Stomach smooth muscle (tissue), 2 donors: ENCODE measurements at regions not wholly inside any gene's neighbourhood (a gene's known extent, or its start where the extent isn't known, plus 50 kb on each side); places are given as distances from the start of the nearest gene placed in this dataset.

Experiments
- H3K27ac ChIP-seq: one replicate; pipeline ENCODE4 v1.7.0; 2013; ENCODE audit warnings: mild to moderate bottlenecking, low read length, inconsistent platforms
- H3K27me3 ChIP-seq, 2 donors: one replicate each; pipeline ENCODE4 v1.7.0; 2013; ENCODE audit warnings: low read length in 2 of 2; ENCODE audit not compliant: insufficient read depth in 2 of 2, control insufficient read depth in 1 of 2
- H3K36me3 ChIP-seq, 2 donors: one replicate each; pipeline ENCODE4 v1.7.0; 2013; ENCODE audit warnings: low read length in 2 of 2; ENCODE audit not compliant: control insufficient read depth in 2 of 2, insufficient read depth in 2 of 2
- H3K4me1 ChIP-seq: one replicate; pipeline ENCODE4 v1.7.0; 2013; ENCODE audit warnings: low read length; ENCODE audit not compliant: control insufficient read depth, insufficient read depth
- H3K4me3 ChIP-seq, 2 donors: one replicate each; pipeline ENCODE4 v1.7.0; 2013; ENCODE audit warnings: low read length in 2 of 2
- H3K9ac ChIP-seq, 2 donors: one replicate each; pipeline ENCODE4 v1.7.0; 2013; ENCODE audit warnings: low read length in 2 of 2, mild to moderate bottlenecking in 1 of 2
- H3K9me3 ChIP-seq, 2 donors: one replicate each; pipeline ENCODE4 v1.7.0; 2013; ENCODE audit warnings: low read length in 2 of 2; ENCODE audit not compliant: control insufficient read depth in 2 of 2
- donor health status: healthy.
- donor health status: Pancreatic carcinoma.

GRCh38 chr6:105815661-105816555, 270.2 kb upstream of the PRDM1 start:
- H3K36me3 ChIP-seq, result no peaks in the 10 kb centered on the region
- no peak overlapping the region for H3K4me3 ChIP-seq
- H3K9me3 ChIP-seq, result no peaks in the 10 kb centered on the region
- no peak overlapping the region for H3K27ac ChIP-seq
- H3K4me1 ChIP-seq, result peaks cover 3% of the 10 kb centered on the region
- no peak overlapping the region for H3K9ac ChIP-seq
- H3K27me3 ChIP-seq, result no peaks in the 10 kb centered on the region

DNA sequence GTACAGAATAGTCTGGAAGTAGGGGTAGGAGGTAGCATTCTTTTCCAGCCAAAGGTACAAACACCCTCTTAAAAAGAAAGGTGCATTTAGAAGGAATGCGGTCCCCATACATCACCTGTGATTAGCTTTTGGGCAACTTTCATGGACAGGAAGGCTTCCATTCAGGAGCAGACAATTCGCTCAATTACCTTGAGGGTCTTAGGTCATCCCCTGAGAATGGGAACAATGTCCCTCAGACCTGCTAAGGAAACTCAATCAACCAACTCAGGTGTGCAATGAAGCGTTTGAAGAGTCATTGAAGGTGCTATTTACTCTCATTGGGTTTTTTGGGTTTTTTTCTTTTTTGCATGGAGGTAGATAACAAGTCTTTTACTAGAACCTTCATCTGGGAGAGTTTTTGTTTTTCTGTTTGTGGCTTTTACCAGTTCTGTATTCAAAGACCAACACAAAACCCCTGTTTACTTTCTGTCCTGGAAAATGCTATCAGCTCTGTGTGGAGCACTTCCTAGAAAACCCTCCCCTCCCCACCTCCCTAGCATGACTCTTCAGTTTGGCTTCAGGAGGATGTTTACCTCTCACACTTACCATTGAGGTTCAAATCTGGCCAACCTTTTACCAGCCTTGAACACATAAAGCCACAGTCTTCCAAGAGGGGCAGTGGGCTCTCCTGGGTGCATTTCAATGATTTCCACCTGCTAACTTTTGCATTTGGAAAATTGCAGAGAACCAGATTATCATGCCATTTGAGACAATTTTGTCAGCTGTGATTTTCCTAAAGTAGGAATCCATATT, 271.2 kb upstream of the PRDM1 start:
- H3K27me3 ChIP-seq, result no peaks in the 10 kb centered on the region
- H3K27ac ChIP-seq, result no peak overlapping the region
- H3K4me3 ChIP-seq, result no peak overlapping the region

DNA sequence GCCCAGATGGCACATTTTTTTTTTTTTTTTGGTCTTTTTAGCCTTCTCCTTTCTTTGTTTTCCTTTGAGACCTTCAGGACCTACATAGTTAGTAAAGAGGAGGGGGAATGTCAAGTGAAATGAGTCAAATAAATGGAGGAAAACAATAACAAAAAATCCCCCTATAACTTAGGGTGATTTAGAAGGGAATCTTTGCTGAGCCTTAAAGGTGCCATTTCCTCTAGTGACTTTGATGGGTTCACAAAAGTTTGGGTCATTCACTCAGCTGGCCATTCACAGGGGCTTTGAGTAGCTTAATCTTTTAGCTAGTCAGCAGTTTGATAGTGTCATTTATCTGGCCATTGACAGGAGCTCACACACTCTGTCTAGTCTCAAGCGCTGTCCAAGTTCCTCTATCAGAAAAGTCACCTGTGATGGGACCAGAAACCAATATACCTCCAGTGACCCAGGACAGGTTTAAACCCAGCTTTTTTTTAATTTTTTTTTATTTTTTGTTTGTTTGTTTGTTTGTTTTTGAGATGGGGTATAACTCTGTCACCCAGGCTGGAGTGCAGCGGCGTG, 275.1 kb upstream of the PRDM1 start:
- Histone ChIP-seq H3K27ac (no peak overlapping the region), H3K9me3 (no peaks in the 10 kb centered on the region)

More for the DNA sequence above, 271.2 kb upstream of the PRDM1 start:
- Histone ChIP-seq H3K9ac (no peak overlapping the region), H3K4me1 (peaks cover 8% of the 10 kb centered on the region), H3K9me3 (no peaks in the 10 kb centered on the region), H3K36me3 (no peaks in the 10 kb centered on the region)

GRCh38 chr6:105810105-105810921, 275.8 kb upstream of the PRDM1 start:
- no peaks in the 10 kb centered on the region for H3K9me3 ChIP-seq
- H3K27ac ChIP-seq, result no peak overlapping the region
- H3K4me1 ChIP-seq, result peaks cover 5% of the 10 kb centered on the region
- no peak overlapping the region for H3K9ac ChIP-seq
- H3K36me3 ChIP-seq, result no peaks in the 10 kb centered on the region
- H3K27me3 ChIP-seq, result no peaks in the 10 kb centered on the region
- no peak overlapping the region for H3K4me3 ChIP-seq

More for the DNA sequence above, 275.1 kb upstream of the PRDM1 start:
- Histone ChIP-seq H3K36me3 (no peaks in the 10 kb centered on the region), H3K4me3 (no peak overlapping the region), H3K27me3 (no peaks in the 10 kb centered on the region), H3K9ac (no peak overlapping the region), H3K4me1 (peaks cover 7% of the 10 kb centered on the region)

- Histone ChIP-seq H3K27me3 (no peaks in the 10 kb centered on the region), H3K9ac (no peak overlapping the region), H3K36me3 (no peaks in the 10 kb centered on the region), H3K4me1 (peaks cover 5% of the 10 kb centered on the region), H3K9me3 (no peaks in the 10 kb centered on the region), H3K27ac (no peak overlapping the region), H3K4me3 (no peak overlapping the region)
Measured at GRCh38 chr6:105808571-105808970, 277.6 kb upstream of the PRDM1 start.

DNA sequence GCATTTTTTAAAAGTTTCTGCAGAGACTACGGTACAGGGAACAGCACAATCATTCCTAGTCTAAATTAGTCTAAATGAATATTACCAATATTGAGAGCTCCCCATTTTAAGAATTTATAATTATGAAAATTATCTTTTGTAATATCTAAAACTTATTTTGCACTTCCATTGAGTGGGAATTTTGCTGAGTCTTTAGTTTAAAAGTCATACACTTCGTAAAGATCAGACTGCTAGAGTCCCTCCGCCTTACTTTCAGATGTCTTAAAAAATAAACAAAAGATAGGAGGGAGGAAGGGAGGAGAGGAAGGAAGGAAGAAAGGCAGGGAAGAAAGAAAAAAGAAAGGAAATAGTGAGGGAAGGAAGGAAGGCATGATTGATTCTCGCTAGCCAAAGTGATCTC, 278.2 kb upstream of the PRDM1 start:
- H3K4me3 ChIP-seq, result no peak overlapping the region
- no peaks in the 10 kb centered on the region for H3K9me3 ChIP-seq
- no peak overlapping the region for H3K27ac ChIP-seq
- H3K36me3 ChIP-seq, result no peaks in the 10 kb centered on the region
- no peaks in the 10 kb centered on the region for H3K27me3 ChIP-seq
- no peak overlapping the region for H3K9ac ChIP-seq
- H3K4me1 ChIP-seq, result peaks cover 5% of the 10 kb centered on the region

DNA sequence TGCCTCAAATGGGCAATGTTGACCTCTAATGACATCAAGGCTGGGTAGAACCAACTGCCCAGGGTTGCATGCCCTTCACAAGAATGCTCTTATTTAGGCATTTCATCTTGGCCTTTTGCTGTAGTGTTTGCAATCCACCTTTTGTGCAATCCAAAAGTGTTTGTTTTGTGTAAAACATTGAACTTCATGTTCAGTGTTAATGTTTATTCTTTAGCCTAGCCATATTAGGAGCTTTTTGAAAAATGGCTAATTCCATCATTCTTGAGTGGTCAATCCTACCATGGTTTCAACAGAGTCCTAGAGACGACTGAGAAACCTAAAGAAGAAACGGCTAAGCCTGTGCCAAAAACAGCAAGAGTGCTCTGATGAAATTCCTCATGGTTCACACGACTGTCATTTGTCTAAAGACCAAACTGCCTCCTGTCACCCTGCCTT, 279.6 kb upstream of the PRDM1 start:
- H3K36me3 ChIP-seq, result no peaks in the 10 kb centered on the region
- H3K9me3 ChIP-seq, result no peaks in the 10 kb centered on the region
- H3K27ac ChIP-seq, result no peak overlapping the region
- no peaks in the 10 kb centered on the region for H3K27me3 ChIP-seq
- H3K4me1 ChIP-seq, result peaks cover 5% of the 10 kb centered on the region
- H3K4me3 ChIP-seq, result no peak overlapping the region
- no peak overlapping the region for H3K9ac ChIP-seq

DNA sequence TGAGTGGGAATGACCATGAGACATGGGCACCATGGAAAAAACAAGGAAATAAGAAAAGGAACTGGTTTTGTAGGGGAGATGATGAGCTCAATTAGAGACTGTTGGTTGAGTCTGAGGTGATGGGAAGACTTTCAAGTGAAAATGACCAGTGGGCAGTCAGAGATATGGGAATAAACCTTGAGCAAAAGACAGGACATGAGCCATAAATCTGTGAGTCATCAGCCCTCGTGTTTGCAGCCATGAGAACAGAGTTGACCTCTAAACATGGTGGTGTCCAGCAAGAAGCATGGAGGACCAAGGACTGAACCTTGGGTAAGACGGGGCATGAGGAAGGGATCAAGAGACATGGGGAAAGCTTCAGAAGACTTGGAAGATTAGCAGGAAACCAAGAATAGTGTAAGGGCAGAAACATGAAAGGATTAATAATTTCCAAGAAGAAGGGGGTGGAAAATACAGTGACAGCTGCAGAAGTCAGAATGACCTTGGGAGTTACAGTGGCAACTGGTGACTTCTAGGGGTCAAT, 280.6 kb upstream of the PRDM1 start:
- Histone ChIP-seq H3K9me3 (no peaks in the 10 kb centered on the region), H3K9ac (no peak overlapping the region), H3K27ac (no peak overlapping the region), H3K4me3 (no peak overlapping the region), H3K36me3 (no peaks in the 10 kb centered on the region), H3K4me1 (peaks cover 3% of the 10 kb centered on the region), H3K27me3 (no peaks in the 10 kb centered on the region)

DNA sequence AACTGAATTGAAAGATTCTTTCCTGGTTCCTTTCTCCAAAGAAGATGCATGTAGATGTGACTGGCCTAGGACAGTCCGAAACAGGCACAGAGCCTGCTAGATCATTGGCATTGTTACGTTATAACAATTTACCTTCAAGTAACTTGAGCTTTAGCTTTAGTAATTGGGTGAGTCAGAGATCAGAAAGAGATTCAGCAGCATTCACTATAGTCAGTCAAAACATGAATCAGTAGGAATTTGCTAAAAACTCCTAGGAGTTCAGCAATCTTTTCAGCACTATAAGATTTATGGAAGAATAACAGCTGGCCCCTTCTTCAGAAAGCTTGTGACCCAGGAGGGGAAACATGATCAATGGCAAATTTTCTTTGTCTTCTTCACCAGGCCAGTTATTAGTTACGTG, 281.7 kb upstream of the PRDM1 start:
- Histone ChIP-seq H3K36me3 (no peaks in the 10 kb centered on the region), H3K27me3 (no peaks in the 10 kb centered on the region), H3K9me3 (no peaks in the 10 kb centered on the region), H3K4me1 (no peaks in the 10 kb centered on the region), H3K4me3 (no peak overlapping the region), H3K9ac (no peak overlapping the region), H3K27ac (no peak overlapping the region)

GRCh38 chr6:105804000-105804399, 282.1 kb upstream of the PRDM1 start:
- Histone ChIP-seq H3K27ac (no peak overlapping the region), H3K4me3 (no peak overlapping the region), H3K36me3 (no peaks in the 10 kb centered on the region), H3K4me1 (no peaks in the 10 kb centered on the region), H3K9me3 (no peaks in the 10 kb centered on the region), H3K9ac (no peak overlapping the region), H3K27me3 (no peaks in the 10 kb centered on the region)
